CD4-positive, alpha-beta memory T cell (primary cell): ENCODE measurements at regions not wholly inside any gene's neighbourhood (a gene's known extent, or its start where the extent isn't known, plus 50 kb on each side); places are given as distances from the start of the nearest gene placed in this dataset.

ENCODE experiments used
- CTCF ChIA-PET: fragments of 350-600 bp; sonication (Branson Sonifier 250); formaldehyde crosslinking; loops from one replicate; lab custom pipeline; 2021; ENCODE audit warnings: inconsistent platforms; ENCODE audit not compliant: partially characterized antibody; lab: Charles Lee
- POLR2A ChIA-PET: fragments of 350-600 bp; sonication (Branson Sonifier 250); formaldehyde crosslinking; loops from one replicate; lab custom pipeline; 2021; ENCODE audit not compliant: partially characterized antibody; lab: Charles Lee
- DNase-seq, 5 donors: peaks; one replicate each; pipeline versions ENCODE4 v3.0.0 to v3.0.0-alpha.2; 2020 to 2022; ENCODE audit warnings: mixed read lengths in 1 of 5
- H3K27ac ChIP-seq: one replicate; pipeline ENCODE4 v1.7.0; 2013; ENCODE audit warnings: low read depth, low read length
- H3K27me3 ChIP-seq: 2 replicates; pipeline ENCODE4 v1.7.0; 2013; ENCODE audit warnings: mild to moderate bottlenecking, low read length, moderate library complexity; ENCODE audit not compliant: insufficient read depth
- H3K36me3 ChIP-seq: 2 replicates; pipeline ENCODE4 v1.7.0; 2013; ENCODE audit warnings: mild to moderate bottlenecking, low read length, moderate library complexity; ENCODE audit not compliant: insufficient read depth
- H3K4me1 ChIP-seq: 2 replicates; pipeline ENCODE4 v1.7.0; 2013; ENCODE audit warnings: mild to moderate bottlenecking, low read length, moderate library complexity; ENCODE audit not compliant: insufficient read depth
- H3K4me3 ChIP-seq, 2 donors: one replicate each; pipeline ENCODE4 v1.7.0; 2013; ENCODE audit warnings: low read length in 2 of 2, mild to moderate bottlenecking in 1 of 2
- H3K9me3 ChIP-seq, 2 donors: one replicate each; pipeline ENCODE4 v1.7.0; 2013; ENCODE audit warnings: low read length in 2 of 2, control low read depth in 1 of 2; ENCODE audit not compliant: control insufficient read depth in 1 of 2
- H3K27ac Mint-ChIP-seq, 7 donors: one replicate each; pipeline ENCODE4 v1.8.0; 2020 to 2021; ENCODE audit warnings: mixed read lengths in 7 of 7, mild to moderate bottlenecking in 6 of 7, inconsistent platforms in 3 of 7, moderate library complexity in 3 of 7
- H3K27me3 Mint-ChIP-seq, 2 donors: one replicate each; pipeline ENCODE4 v1.8.0; 2020 to 2021; ENCODE audit warnings: mixed read lengths in 2 of 2
- H3K36me3 Mint-ChIP-seq, 2 donors: one replicate each; pipeline ENCODE4 v1.8.0; 2020 to 2021; ENCODE audit warnings: mixed read lengths in 2 of 2, inconsistent platforms in 1 of 2, mild to moderate bottlenecking in 1 of 2
- H3K4me1 Mint-ChIP-seq, 4 donors: one replicate each; pipeline ENCODE4 v1.8.0; 2020 to 2021; ENCODE audit warnings: mixed read lengths in 4 of 4, mild to moderate bottlenecking in 1 of 4
- H3K4me3 Mint-ChIP-seq, 8 donors: one replicate each; pipeline ENCODE4 v1.8.0; 2020 to 2021; ENCODE audit warnings: mixed read lengths in 8 of 8, mild to moderate bottlenecking in 7 of 8, moderate library complexity in 6 of 8, inconsistent platforms in 3 of 8
- H3K9me3 Mint-ChIP-seq, 8 donors: one replicate each; pipeline ENCODE4 v1.8.0; 2020 to 2021; ENCODE audit warnings: mixed read lengths in 8 of 8, mild to moderate bottlenecking in 5 of 8, inconsistent platforms in 3 of 8, moderate library complexity in 1 of 8
- intact Hi-C: fragments of 100-400 bp; cut with micrococcal nuclease; formaldehyde crosslinking; loops from one replicate; pipeline ENCODE4 v1.15.1; 2023

DNA sequence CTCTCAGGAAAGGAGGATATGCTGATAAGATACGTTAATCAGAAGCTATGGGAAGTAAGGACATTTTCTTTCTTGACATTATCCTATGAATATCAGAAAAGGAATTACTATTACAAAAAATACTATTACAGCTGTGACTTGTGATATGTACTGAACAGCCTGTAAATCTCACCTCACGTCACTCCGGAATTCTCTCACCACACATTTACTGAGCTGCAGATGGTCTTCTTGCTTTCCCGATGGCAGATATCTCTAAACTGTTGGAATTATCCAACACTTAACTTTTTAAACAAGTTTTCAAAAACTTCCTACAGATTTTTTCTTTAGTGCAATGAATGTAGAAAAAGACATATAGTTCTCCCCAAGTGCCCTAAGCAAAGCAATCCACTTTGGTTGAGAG lies 313.4 kb downstream of the GPR37 start:
- Mint-ChIP-seq H3K9me3 (peaks cover 0 to 4% (median 0%) of the 10 kb centered on the region in 8 donors), H3K27ac (no peak overlapping the region), H3K36me3 (no peaks in the 10 kb centered on the region), H3K27me3 (no peaks in the 10 kb centered on the region), H3K4me3 (no peak overlapping the region), H3K4me1 (no peaks in the 10 kb centered on the region)
- CTCF ChIA-PET: no interaction called here
- H3K36me3 ChIP-seq: no peaks in the 10 kb centered on the region
- intact Hi-C loops: no loop called here
- H3K27ac ChIP-seq: no peak overlapping the region
- H3K27me3 ChIP-seq: no peaks in the 10 kb centered on the region
- H3K9me3 ChIP-seq: no peaks in the 10 kb centered on the region
- POLR2A ChIA-PET: no interaction called here
- DNase-seq: no peak
- H3K4me3 ChIP-seq: no peak overlapping the region
- no peaks in the 10 kb centered on the region for H3K4me1 ChIP-seq

DNA sequence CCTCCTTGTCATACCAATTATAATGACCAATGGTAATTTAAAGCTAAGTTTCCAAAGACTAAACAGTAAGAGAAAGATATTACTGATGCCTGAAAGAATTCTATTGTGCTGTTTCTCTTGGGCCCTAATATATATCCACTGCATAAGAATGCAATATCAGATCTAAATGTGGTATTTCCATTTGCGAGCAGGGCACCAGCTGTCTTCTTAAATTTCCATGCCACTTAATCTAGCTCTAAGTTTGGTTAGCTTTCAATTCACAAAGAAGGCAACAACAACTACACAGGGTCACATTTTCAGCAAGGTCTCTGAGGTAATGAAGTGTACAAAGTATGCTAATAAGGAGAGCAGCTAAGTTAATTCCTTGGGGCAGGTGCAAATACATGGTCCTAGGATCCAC lies 315.7 kb downstream of the GPR37 start:
- H3K4me3 ChIP-seq: no peak overlapping the region
- no peak overlapping the region for H3K27ac ChIP-seq
- H3K27me3 Mint-ChIP-seq: no peaks in the 10 kb centered on the region
- no peaks in the 10 kb centered on the region for H3K4me1 Mint-ChIP-seq
- no peaks in the 10 kb centered on the region for H3K36me3 ChIP-seq
- H3K4me1 ChIP-seq: no peaks in the 10 kb centered on the region
- CTCF ChIA-PET: no interaction called here
- no peak for DNase-seq
- peaks cover 0 to 2% (median 0%) of the 10 kb centered on the region in 8 donors for H3K9me3 Mint-ChIP-seq
- POLR2A ChIA-PET: no interaction called here
- no peak overlapping the region for H3K4me3 Mint-ChIP-seq
- no peak overlapping the region for H3K27ac Mint-ChIP-seq
- no peaks in the 10 kb centered on the region for H3K36me3 Mint-ChIP-seq
- H3K9me3 ChIP-seq: no peaks in the 10 kb centered on the region
- intact Hi-C loops: no loop called here
- no peaks in the 10 kb centered on the region for H3K27me3 ChIP-seq

DNA sequence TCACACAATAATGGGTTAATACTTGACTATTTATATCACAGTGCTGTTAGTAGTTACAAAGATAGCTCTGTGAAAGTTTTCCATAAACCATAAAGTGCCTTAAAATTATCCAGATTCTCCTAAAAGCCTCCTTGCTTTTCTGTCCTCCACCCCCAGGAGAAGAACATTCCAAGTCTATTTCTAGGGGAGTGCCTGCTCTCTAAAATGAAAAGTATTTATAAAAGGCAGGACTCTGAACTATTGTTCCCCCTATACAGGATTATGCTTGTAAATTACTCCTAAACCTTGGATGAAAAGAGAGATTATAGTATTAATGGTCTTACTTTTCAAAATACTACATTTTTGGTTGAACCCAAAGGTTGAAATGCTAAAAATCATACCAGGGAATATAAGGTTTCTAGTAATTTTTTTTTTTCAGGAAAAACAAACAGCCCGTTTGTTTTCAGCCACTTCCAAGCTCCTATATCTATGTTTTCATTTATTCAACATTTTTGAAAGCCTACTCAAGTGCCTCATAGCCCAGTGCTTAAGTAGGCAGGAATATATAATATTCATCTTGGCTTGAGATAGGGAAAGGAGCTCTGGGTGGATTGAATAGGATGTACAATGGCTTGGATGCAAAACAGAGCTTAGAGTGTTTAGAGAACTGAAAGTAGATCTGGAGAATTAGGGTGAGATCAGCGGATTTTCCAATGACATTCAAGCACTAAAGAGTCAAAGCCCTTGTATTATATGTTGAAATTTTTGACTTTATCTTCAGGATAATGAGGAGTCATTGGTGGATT lies 320.7 kb downstream of the GPR37 start:
- H3K4me3 Mint-ChIP-seq: no peak overlapping the region
- Histone ChIP-seq H3K4me1 (no peaks in the 10 kb centered on the region), H3K36me3 (no peaks in the 10 kb centered on the region), H3K27me3 (no peaks in the 10 kb centered on the region), H3K9me3 (no peaks in the 10 kb centered on the region), H3K27ac (no peak overlapping the region), H3K4me3 (no peak overlapping the region)
- H3K4me1 Mint-ChIP-seq: no peaks in the 10 kb centered on the region
- no peaks in the 10 kb centered on the region for H3K36me3 Mint-ChIP-seq
- ChIA-PET POLR2A (no interaction called here), CTCF (interaction anchor here (0.6 kb wide), 1 partner anchor 85 kb away, joined by 4 read pairs; no protein-coding TSS in a partner anchor)
- peaks cover 0 to 2% (median 0%) of the 10 kb centered on the region in 8 donors for H3K9me3 Mint-ChIP-seq
- DNase-seq: no peak
- intact Hi-C loops: no loop called here
- no peak overlapping the region for H3K27ac Mint-ChIP-seq
- no peaks in the 10 kb centered on the region for H3K27me3 Mint-ChIP-seq

DNA sequence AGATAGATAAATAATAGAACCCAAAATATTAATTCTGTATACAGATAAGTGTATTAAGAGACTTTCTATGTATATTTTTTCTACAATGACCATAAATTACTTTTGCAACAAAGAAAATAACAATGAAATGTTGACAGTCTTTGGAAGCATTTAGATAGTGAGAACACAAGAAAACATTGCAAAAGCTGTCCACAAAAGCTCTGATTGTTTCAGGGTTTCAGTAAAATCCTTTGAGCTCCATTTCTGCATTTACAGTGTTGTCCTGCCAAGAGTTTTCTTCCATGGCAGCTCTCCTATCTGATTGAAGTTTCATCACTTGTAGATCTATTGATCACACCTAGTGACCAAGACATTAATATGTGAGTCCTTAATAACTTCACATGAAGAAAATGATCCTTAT lies 321.8 kb downstream of the GPR37 start:
- Histone ChIP-seq H3K4me3 (no peak overlapping the region), H3K27me3 (no peaks in the 10 kb centered on the region), H3K27ac (no peak overlapping the region), H3K4me1 (no peaks in the 10 kb centered on the region), H3K36me3 (no peaks in the 10 kb centered on the region), H3K9me3 (no peaks in the 10 kb centered on the region)
- Mint-ChIP-seq H3K4me3 (no peak overlapping the region), H3K4me1 (no peaks in the 10 kb centered on the region), H3K27ac (no peak overlapping the region), H3K27me3 (no peaks in the 10 kb centered on the region), H3K9me3 (peaks cover 0 to 2% (median 0%) of the 10 kb centered on the region in 8 donors), H3K36me3 (no peaks in the 10 kb centered on the region)
- no peak for DNase-seq
- intact Hi-C loops: no loop called here
- POLR2A ChIA-PET: no interaction called here
- CTCF ChIA-PET: no interaction called here

DNA sequence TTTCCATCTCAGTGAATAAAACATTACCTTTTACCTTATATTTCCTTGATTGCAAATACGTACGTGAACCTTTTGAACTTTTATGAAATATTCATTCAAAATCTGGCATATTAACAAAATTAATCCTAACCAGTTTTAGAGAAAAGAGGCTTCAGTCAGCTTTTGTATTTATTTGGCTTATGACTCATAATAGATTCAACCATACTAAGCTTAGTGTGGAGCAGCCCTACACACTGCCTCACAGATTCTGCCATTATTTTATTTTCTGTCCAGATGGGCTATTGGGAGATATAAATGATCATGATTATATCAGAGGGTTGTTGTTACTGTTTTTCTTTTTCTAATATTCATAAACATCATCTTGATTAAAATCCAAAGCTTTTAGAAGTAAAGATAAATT lies 325.5 kb downstream of the GPR37 start:
- H3K4me1 ChIP-seq: no peaks in the 10 kb centered on the region
- no peak overlapping the region for H3K27ac ChIP-seq
- Mint-ChIP-seq H3K36me3 (no peaks in the 10 kb centered on the region), H3K27me3 (no peaks in the 10 kb centered on the region), H3K4me3 (no peak overlapping the region), H3K27ac (no peak overlapping the region), H3K9me3 (peaks cover 0 to 5% (median 0%) of the 10 kb centered on the region in 8 donors), H3K4me1 (no peaks in the 10 kb centered on the region)
- H3K36me3 ChIP-seq: no peaks in the 10 kb centered on the region
- H3K27me3 ChIP-seq: no peaks in the 10 kb centered on the region
- H3K9me3 ChIP-seq: no peaks in the 10 kb centered on the region
- no peak for DNase-seq
- intact Hi-C loops: no loop called here
- ChIA-PET CTCF (no interaction called here), POLR2A (no interaction called here)
- no peak overlapping the region for H3K4me3 ChIP-seq

DNA sequence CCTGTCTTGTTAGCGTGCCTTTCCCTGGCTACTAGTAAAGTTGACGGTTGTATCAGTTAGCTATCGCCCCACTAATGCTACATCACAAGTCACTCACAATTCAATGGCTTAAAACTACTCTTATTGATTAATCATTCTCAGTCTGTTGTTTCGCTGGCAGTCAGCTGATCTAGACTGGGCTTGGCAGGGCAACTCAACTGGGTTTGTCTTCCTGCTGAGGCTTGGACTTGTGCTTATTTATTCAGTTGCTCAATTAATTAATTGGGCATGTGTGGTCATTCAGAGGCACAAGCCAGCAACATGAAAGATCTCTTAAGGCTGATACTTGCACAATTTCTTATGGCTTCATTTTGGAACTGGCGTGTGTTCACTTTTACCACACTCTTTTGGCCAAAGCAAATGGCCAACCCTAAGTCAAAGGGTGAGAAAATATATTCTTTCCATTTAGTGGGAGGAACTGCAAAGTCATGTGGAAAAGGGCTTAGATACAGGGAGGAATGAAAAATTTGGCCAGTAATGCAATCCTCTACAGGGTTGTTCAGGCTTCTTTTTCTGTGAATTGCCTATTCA lies 333.5 kb downstream of the GPR37 start:
- no peak overlapping the region for H3K27ac Mint-ChIP-seq
- H3K27me3 Mint-ChIP-seq: no peaks in the 10 kb centered on the region
- intact Hi-C loops: no loop called here

DNA sequence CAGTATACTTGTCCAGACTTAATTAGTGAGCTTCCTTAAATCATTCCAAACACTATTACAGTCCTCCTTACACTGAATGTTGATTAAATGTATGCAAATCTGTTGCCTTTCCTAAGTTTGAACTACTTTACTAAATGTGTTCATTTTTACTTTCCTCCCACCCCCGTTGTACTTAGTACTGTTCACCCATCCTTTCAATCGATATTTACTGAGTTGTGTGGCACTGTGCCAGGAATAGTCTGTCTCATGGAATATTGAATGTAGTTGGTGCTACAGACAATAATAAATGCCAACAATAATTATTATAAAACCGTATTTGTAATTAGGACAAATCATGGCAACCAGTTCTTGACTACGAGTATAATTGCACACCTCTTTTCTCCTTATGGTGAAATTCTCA lies 335.7 kb downstream of the GPR37 start:
- Mint-ChIP-seq H3K27me3 (no peaks in the 10 kb centered on the region), H3K9me3 (peaks cover 0 to 3% (median 0%) of the 10 kb centered on the region in 8 donors), H3K27ac (no peak overlapping the region), H3K4me3 (no peak overlapping the region), H3K4me1 (no peaks in the 10 kb centered on the region), H3K36me3 (no peaks in the 10 kb centered on the region)
- Histone ChIP-seq H3K27me3 (no peaks in the 10 kb centered on the region), H3K4me3 (no peak overlapping the region), H3K4me1 (no peaks in the 10 kb centered on the region), H3K27ac (no peak overlapping the region), H3K9me3 (no peaks in the 10 kb centered on the region), H3K36me3 (no peaks in the 10 kb centered on the region)
- intact Hi-C loops: no loop called here
- ChIA-PET POLR2A (no interaction called here), CTCF (no interaction called here)
- DNase-seq: no peak

More for the DNA sequence above, 333.5 kb downstream of the GPR37 start:
- Histone ChIP-seq H3K9me3 (no peaks in the 10 kb centered on the region), H3K4me1 (no peaks in the 10 kb centered on the region), H3K27me3 (no peaks in the 10 kb centered on the region), H3K36me3 (no peaks in the 10 kb centered on the region), H3K27ac (no peak overlapping the region), H3K4me3 (no peak overlapping the region)
- H3K4me1 Mint-ChIP-seq: no peaks in the 10 kb centered on the region
- no peaks in the 10 kb centered on the region for H3K36me3 Mint-ChIP-seq
- no peak overlapping the region for H3K4me3 Mint-ChIP-seq
- peaks cover 0 to 3% (median 0%) of the 10 kb centered on the region in 8 donors for H3K9me3 Mint-ChIP-seq
- ChIA-PET CTCF (no interaction called here), POLR2A (no interaction called here)
- DNase-seq: no peak
